HepG2 (cell line): ENCODE measurements at regions not wholly inside any gene's neighbourhood (a gene's known extent, or its start where the extent isn't known, plus 50 kb on each side); places are given as distances from the start of the nearest gene placed in this dataset.

Source experiments
- ATAC-seq: fragments of 200-7000 bp; cut with Tn5 transposase; 3 replicates; pipeline ENCODE4 v1.9.1; 2020; ENCODE audit warnings: mild to moderate bottlenecking, moderate library complexity
- BruUV-seq: library from RNA; stranded (reverse); fragments of 400-500 nt; replicated peaks from 2 replicates; lab custom pipeline; 2021; lab: Mats Ljungman, UMichigan
- CTCF ChIA-PET: fragments of 300-600 bp; formaldehyde crosslinking; extraction: SDS; loops from one replicate; lab custom pipeline; 2021; ENCODE audit warnings: low total read pairs, inconsistent platforms, low intra/inter-chr PET ratio; lab: Yijun Ruan, JAX
- POLR2A ChIA-PET: fragments of 350-600 bp; sonication (Branson Sonifier 250); formaldehyde crosslinking; loops from one replicate; lab custom pipeline; 2020; ENCODE audit warnings: antibody characterized with exemption, inconsistent platforms; lab: Yijun Ruan, JAX
- DNase-seq: peaks from one replicate; pipeline ENCODE4 v3.0.0-alpha.2; 2015; ENCODE audit warnings: low spot score
- FAIRE-seq: peaks from 3 replicates; lab custom pipeline; 2011; peaks lifted over from hg19 to GRCh38; lab: Jason Lieb, UNC
- H2AFZ ChIP-seq: one replicate; pipeline ENCODE4 v1.6.1; 2011; ENCODE audit warnings: low read length, inconsistent platforms
- H3K27ac ChIP-seq: fragments of 300-600 bp; 3 replicates; pipeline ENCODE4 v1.8.0; 2011; ENCODE audit warnings: mixed run types, mild to moderate bottlenecking, mixed read lengths, low read length, inconsistent platforms; ENCODE audit not compliant: insufficient read depth; ENCODE audit errors: extremely low read length
- H3K27me3 ChIP-seq, 2 experiments: fragments of 200-600 bp in 1 of 2; 2 replicates in 1 of 2; 3 replicates in 1 of 2; pipeline versions ENCODE4 v1.6.0 to v1.8.0; 2011; ENCODE audit warnings: low read length in 2 of 2, mild to moderate bottlenecking in 2 of 2, moderate library complexity in 2 of 2, inconsistent platforms in 1 of 2; ENCODE audit not compliant: insufficient read depth in 2 of 2, control insufficient read depth in 1 of 2
- H3K36me3 ChIP-seq, 2 experiments: fragments of 200-600 bp in 1 of 2; replicated peaks in 1 of 2; 2 replicates in 1 of 2; 3 replicates in 1 of 2; pipeline versions ENCODE4 v1.5.1 to v1.8.0; 2011; ENCODE audit warnings: low read length in 2 of 2, inconsistent platforms in 1 of 2; ENCODE audit not compliant: insufficient read depth in 2 of 2, control insufficient read depth in 1 of 2
- H3K4me1 ChIP-seq: 2 replicates; pipeline ENCODE4 v1.5.1; 2012; ENCODE audit warnings: low read length, inconsistent platforms; ENCODE audit not compliant: insufficient read depth
- H3K4me2 ChIP-seq: 2 replicates; pipeline ENCODE4 v1.6.0; 2011; ENCODE audit warnings: low read depth, low read length, inconsistent platforms
- H3K4me3 ChIP-seq, 3 experiments: fragments of 200-600 bp in 1 of 3; sonication (generic), shearing (Covaris generic) in 1 of 3; replicated peaks in 1 of 3; 2 replicates each; pipeline ENCODE4 v1.5.1; 2011 to 2016; ENCODE audit warnings: low read length in 3 of 3, inconsistent platforms in 2 of 3, low read depth in 2 of 3, mild to moderate bottlenecking in 2 of 3, control low read depth in 1 of 3, mixed read lengths in 1 of 3; ENCODE audit not compliant: insufficient read depth in 1 of 3
- H3K79me2 ChIP-seq: one replicate; pipeline ENCODE4 v1.6.1; 2011; ENCODE audit warnings: low read length, inconsistent platforms; ENCODE audit not compliant: insufficient read depth
- H3K9ac ChIP-seq: 2 replicates; pipeline ENCODE4 v1.6.0; 2011; ENCODE audit warnings: mild to moderate bottlenecking, low read depth, low read length, inconsistent platforms; ENCODE audit not compliant: insufficient read depth
- H3K9me3 ChIP-seq: 2 replicates; pipeline ENCODE4 v1.5.1; 2012; ENCODE audit warnings: mild to moderate bottlenecking, low read length
- H4K20me1 ChIP-seq: 2 replicates; pipeline ENCODE4 v1.6.0; 2011; ENCODE audit warnings: inconsistent platforms, mild to moderate bottlenecking, low read length, moderate library complexity; ENCODE audit not compliant: insufficient read depth
- GLI4 ChIP-seq: sonication (generic); formaldehyde crosslinking; IDR thresholded peaks from 2 replicates; pipeline ENCODE4 v1.5.1; 2020; ENCODE audit warnings: missing genetic modification reagents, mild to moderate bottlenecking, moderate library complexity, borderline replicate concordance
- POLR2AphosphoS5 ChIP-seq: IDR thresholded peaks from 2 replicates; pipeline ENCODE4 v1.6.1; 2012; ENCODE audit warnings: low read depth, low read length
- SMYD3 ChIP-seq: sonication (generic); formaldehyde crosslinking; IDR thresholded peaks from 2 replicates; pipeline ENCODE4 v1.8.1; 2023; ENCODE audit warnings: mild to moderate bottlenecking, missing genetic modification reagents
- ZBTB7A ChIP-seq: sonication (generic); formaldehyde crosslinking; IDR thresholded peaks from 2 replicates; pipeline ENCODE4 v1.8.0; 2022; ENCODE audit warnings: mild to moderate bottlenecking, missing genetic modification reagents
- ZNF501 ChIP-seq: sonication (generic); formaldehyde crosslinking; IDR thresholded peaks from 2 replicates; pipeline ENCODE4 v1.5.1; 2020; ENCODE audit warnings: mild to moderate bottlenecking, moderate library complexity, missing genetic modification reagents
- ZNF562 ChIP-seq: sonication (generic); formaldehyde crosslinking; IDR thresholded peaks from 2 replicates; pipeline ENCODE4 v1.8.0; 2022; ENCODE audit warnings: missing genetic modification reagents, borderline replicate concordance
- ZNF660 ChIP-seq: sonication (generic); formaldehyde crosslinking; IDR thresholded peaks from 2 replicates; pipeline ENCODE4 v1.5.1; 2020; ENCODE audit warnings: mild to moderate bottlenecking, low read depth, missing genetic modification reagents, borderline replicate concordance
- ZNF761 ChIP-seq: sonication (generic); formaldehyde crosslinking; conservative IDR thresholded peaks from 2 replicates; pipeline ENCODE4 v1.4.0; 2020; ENCODE audit warnings: mild to moderate bottlenecking, missing genetic modification reagents
- WGBS: methylation state at CpG from one replicate; pipeline ENCODE4 v1.1.6; 2017; ENCODE audit warnings: low lambda C conversion rate; 5-methylcytosine and 5-hydroxymethylcytosine counted together
- in situ Hi-C: cut with HindIII; loops from 2 replicates; pipeline ENCODE4 v1.10.0; 2017; ENCODE audit warnings: low pct_unique_long_range_greater_than_20kb; ENCODE audit not compliant: extremely low pct_ligation_motif_present
- intact Hi-C: fragments of 100-400 bp; cut with micrococcal nuclease; formaldehyde crosslinking; loops from one replicate; pipeline ENCODE4 v1.10.0; 2022; ENCODE audit not compliant: unreplicated experiment
- TF ChIP-seq, protein P1 (sequence below): IDR thresholded peaks from 2 replicates; pipeline ENCODE4 v1.6.1; 2016; ENCODE audit warnings: control low read depth
- TF ChIP-seq, protein P2 (sequence below): sonication (generic); formaldehyde crosslinking; conservative IDR thresholded peaks from 2 replicates; pipeline ENCODE4 v1.8.0; 2022; ENCODE audit warnings: low read depth, missing genetic modification reagents
- TF ChIP-seq, protein P3 (sequence below): sonication (generic); formaldehyde crosslinking; IDR thresholded peaks from 2 replicates; pipeline ENCODE4 v1.4.0; 2020; ENCODE audit warnings: low read depth, mild to moderate bottlenecking, missing genetic modification reagents
- TF ChIP-seq, protein P4 (sequence below): sonication (generic); formaldehyde crosslinking; IDR thresholded peaks from 2 replicates; pipeline ENCODE4 v1.5.1; 2020; ENCODE audit warnings: missing genetic modification reagents, mild to moderate bottlenecking, borderline replicate concordance

DNA sequence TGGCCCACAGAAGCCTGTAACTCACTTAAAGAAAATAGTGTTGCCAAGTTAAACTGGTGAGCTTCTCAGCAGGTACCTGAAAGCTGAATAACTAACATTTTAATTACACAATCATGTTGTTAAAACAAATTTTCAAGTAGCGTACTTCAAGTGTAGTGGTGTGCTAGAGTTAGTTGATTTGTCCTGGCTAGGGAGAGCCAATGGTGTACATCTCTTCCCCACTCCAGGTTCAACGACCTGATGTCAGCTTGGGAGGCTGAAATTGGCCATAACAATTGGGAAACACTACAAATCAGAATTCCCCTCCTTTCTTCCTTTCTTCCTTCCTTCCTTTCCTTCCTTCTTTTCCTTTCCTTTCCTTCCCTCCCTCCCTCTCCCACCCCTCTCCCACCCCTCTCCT lies 295.3 kb upstream of the SLC24A2 start:
- no peaks in the 10 kb centered on the region for H3K79me2 ChIP-seq
- no peak for FAIRE-seq
- no peak overlapping the region for H3K4me3 ChIP-seq
- no peak for ATAC-seq
- TF ChIP-seq SMYD3 (no peak), ZNF501 (CRISPR knock-in tag) (no peak), ZNF660 (CRISPR knock-in tag) (no peak), ZNF562 (no peak), GLI4 (CRISPR knock-in tag) (no peak), POLR2AphosphoS5 (no peak), ZNF761 (CRISPR knock-in tag) (no peak), ZBTB7A (no peak)
- TF ChIP-seq, protein P1, sequence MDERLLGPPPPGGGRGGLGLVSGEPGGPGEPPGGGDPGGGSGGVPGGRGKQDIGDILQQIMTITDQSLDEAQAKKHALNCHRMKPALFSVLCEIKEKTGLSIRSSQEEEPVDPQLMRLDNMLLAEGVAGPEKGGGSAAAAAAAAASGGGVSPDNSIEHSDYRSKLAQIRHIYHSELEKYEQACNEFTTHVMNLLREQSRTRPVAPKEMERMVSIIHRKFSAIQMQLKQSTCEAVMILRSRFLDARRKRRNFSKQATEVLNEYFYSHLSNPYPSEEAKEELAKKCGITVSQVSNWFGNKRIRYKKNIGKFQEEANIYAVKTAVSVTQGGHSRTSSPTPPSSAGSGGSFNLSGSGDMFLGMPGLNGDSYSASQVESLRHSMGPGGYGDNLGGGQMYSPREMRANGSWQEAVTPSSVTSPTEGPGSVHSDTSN (CRISPR knock-in tag): no peak
- TF ChIP-seq, protein P2, sequence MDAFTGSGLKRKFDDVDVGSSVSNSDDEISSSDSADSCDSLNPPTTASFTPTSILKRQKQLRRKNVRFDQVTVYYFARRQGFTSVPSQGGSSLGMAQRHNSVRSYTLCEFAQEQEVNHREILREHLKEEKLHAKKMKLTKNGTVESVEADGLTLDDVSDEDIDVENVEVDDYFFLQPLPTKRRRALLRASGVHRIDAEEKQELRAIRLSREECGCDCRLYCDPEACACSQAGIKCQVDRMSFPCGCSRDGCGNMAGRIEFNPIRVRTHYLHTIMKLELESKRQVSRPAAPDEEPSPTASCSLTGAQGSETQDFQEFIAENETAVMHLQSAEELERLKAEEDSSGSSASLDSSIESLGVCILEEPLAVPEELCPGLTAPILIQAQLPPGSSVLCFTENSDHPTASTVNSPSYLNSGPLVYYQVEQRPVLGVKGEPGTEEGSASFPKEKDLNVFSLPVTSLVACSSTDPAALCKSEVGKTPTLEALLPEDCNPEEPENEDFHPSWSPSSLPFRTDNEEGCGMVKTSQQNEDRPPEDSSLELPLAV (CRISPR knock-in tag): no peak
- TF ChIP-seq, protein P3, sequence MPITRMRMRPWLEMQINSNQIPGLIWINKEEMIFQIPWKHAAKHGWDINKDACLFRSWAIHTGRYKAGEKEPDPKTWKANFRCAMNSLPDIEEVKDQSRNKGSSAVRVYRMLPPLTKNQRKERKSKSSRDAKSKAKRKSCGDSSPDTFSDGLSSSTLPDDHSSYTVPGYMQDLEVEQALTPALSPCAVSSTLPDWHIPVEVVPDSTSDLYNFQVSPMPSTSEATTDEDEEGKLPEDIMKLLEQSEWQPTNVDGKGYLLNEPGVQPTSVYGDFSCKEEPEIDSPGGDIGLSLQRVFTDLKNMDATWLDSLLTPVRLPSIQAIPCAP: no peak
- TF ChIP-seq, protein P4, sequence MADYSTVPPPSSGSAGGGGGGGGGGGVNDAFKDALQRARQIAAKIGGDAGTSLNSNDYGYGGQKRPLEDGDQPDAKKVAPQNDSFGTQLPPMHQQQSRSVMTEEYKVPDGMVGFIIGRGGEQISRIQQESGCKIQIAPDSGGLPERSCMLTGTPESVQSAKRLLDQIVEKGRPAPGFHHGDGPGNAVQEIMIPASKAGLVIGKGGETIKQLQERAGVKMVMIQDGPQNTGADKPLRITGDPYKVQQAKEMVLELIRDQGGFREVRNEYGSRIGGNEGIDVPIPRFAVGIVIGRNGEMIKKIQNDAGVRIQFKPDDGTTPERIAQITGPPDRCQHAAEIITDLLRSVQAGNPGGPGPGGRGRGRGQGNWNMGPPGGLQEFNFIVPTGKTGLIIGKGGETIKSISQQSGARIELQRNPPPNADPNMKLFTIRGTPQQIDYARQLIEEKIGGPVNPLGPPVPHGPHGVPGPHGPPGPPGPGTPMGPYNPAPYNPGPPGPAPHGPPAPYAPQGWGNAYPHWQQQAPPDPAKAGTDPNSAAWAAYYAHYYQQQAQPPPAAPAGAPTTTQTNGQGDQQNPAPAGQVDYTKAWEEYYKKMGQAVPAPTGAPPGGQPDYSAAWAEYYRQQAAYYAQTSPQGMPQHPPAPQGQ (CRISPR knock-in tag): no peak
- H3K27me3 ChIP-seq: no peaks in the 10 kb centered on the region
- CTCF ChIA-PET: no interaction called here
- in situ Hi-C loops: no loop called here
- no peak overlapping the region for H3K4me2 ChIP-seq
- 0% methylated on average over 1 of the region's 2 CpGs for WGBS
- no peaks in the 10 kb centered on the region for H3K36me3 ChIP-seq
- no peak for DNase-seq
- no peak overlapping the region for H3K27ac ChIP-seq
- no peaks in the 10 kb centered on the region for H3K9me3 ChIP-seq
- BruUV-seq: no TSS peak
- intact Hi-C loops: no loop called here
- no peak overlapping the region for H2AFZ ChIP-seq
- no peaks in the 10 kb centered on the region for H4K20me1 ChIP-seq
- POLR2A ChIA-PET: no interaction called here
- H3K9ac ChIP-seq: no peak overlapping the region
- H3K4me1 ChIP-seq: no peaks in the 10 kb centered on the region
